Parathyroid adenoma (tissue), 2 donors: ENCODE measurements at regions not wholly inside any gene's neighbourhood (a gene's known extent, or its start where the extent isn't known, plus 50 kb on each side); places are given as distances from the start of the nearest gene placed in this dataset.

Source experiments
- H2AFZ ChIP-seq: fragments of 300-600 bp; sonication (generic); one replicate; pipeline ENCODE4 v1.7.0; 2017; ENCODE audit warnings: antibody characterized with exemption, mild to moderate bottlenecking
- H3K27ac ChIP-seq: fragments of 300-600 bp; sonication (generic); one replicate; pipeline ENCODE4 v1.7.0; 2017
- H3K27me3 ChIP-seq: fragments of 300-600 bp; sonication (generic); one replicate; pipeline ENCODE4 v1.7.0; 2017; ENCODE audit warnings: low read length; ENCODE audit not compliant: control insufficient read depth, insufficient read depth
- H3K36me3 ChIP-seq: fragments of 300-600 bp; sonication (generic); one replicate; pipeline ENCODE4 v1.7.0; 2017; ENCODE audit warnings: low read length; ENCODE audit not compliant: control insufficient read depth, insufficient read depth
- H3K4me1 ChIP-seq: fragments of 300-600 bp; sonication (generic); one replicate; pipeline ENCODE4 v1.7.0; 2017; ENCODE audit warnings: control low read depth
- H3K4me2 ChIP-seq: fragments of 300-600 bp; sonication (generic); one replicate; pipeline ENCODE4 v1.7.0; 2017; ENCODE audit warnings: low read length
- H3K4me3 ChIP-seq: fragments of 300-600 bp; sonication (generic); one replicate; pipeline ENCODE4 v1.7.0; 2017; ENCODE audit warnings: low read depth, low read length
- H3K79me2 ChIP-seq: fragments of 300-600 bp; sonication (generic); one replicate; pipeline ENCODE4 v1.7.0; 2017; ENCODE audit warnings: control low read depth
- H3K9ac ChIP-seq: fragments of 300-600 bp; sonication (generic); one replicate; pipeline ENCODE4 v1.7.0; 2017; ENCODE audit warnings: mild to moderate bottlenecking
- H3K9me3 ChIP-seq: fragments of 300-600 bp; sonication (generic); one replicate; pipeline ENCODE4 v1.7.0; 2017; ENCODE audit warnings: low read length; ENCODE audit not compliant: control insufficient read depth
- CTCF ChIP-seq: fragments of 300-600 bp; sonication (generic); IDR thresholded peaks from one replicate; pipeline ENCODE4 v1.7.0; 2017; ENCODE audit warnings: antibody characterized with exemption, mild to moderate bottlenecking
- donor health status: primary hyperparathyroidism.

DNA sequence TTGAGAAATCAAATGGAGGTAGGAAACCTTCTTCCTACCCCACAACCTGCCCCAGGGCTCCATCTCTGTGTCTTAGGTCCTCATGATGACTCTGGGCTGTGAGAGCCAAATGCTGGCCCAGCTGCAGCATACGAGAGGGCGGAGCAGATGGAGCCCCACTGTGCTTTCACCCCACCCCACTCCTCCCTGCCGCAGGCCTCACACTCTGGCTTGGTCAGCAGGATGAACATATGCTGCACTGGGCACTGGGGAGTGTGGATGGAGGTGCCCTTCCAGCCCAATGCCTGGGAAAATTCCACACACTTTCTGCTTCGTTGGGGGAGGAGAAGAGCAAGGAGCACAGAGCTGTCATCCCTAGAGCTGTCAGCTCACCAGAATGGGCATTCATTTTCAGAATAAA, 271.6 kb upstream of the CADM1 start:
- Histone ChIP-seq H3K4me3 (no peak overlapping the region), H3K79me2 (no peaks in the 10 kb centered on the region), H3K36me3 (no peaks in the 10 kb centered on the region), H3K4me1 (no peaks in the 10 kb centered on the region), H2AFZ (no peak overlapping the region), H3K27ac (no peak overlapping the region), H3K9ac (no peak overlapping the region), H3K27me3 (no peaks in the 10 kb centered on the region), H3K9me3 (no peaks in the 10 kb centered on the region), H3K4me2 (no peak overlapping the region)
- no peak for TF ChIP-seq CTCF

DNA sequence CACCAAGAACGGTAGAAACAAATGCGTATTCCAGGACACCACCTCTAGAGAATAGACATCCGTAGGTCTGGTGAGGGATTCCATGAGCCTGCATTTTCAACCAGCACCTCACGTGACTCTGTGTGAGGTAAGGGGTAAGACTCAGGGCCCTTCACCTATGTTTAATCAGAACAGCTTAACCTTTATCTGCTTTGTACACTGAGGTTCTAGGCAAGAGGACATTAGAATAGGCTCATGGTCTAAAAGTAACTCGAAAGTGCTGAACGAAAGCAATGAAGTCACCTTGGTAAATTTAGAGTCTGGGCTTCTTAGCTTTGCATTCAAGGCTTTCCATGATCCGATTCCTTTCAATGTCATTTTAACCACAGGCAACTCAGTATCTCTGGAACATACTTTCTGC, 270.5 kb upstream of the CADM1 start:
- no peak for TF ChIP-seq CTCF
- Histone ChIP-seq H3K27me3 (no peaks in the 10 kb centered on the region), H3K9me3 (no peaks in the 10 kb centered on the region), H3K4me1 (no peaks in the 10 kb centered on the region), H3K36me3 (no peaks in the 10 kb centered on the region), H3K27ac (no peak overlapping the region), H3K79me2 (no peaks in the 10 kb centered on the region), H3K9ac (no peak overlapping the region), H3K4me3 (no peak overlapping the region), H2AFZ (no peak overlapping the region), H3K4me2 (no peak overlapping the region)

GRCh38 chr11:115769891-115770290, 265.7 kb upstream of the CADM1 start:
- Histone ChIP-seq H3K4me3 (no peak overlapping the region), H3K27me3 (no peaks in the 10 kb centered on the region), H3K4me1 (no peaks in the 10 kb centered on the region), H3K4me2 (no peak overlapping the region), H3K27ac (no peak overlapping the region), H2AFZ (no peak overlapping the region), H3K9me3 (no peaks in the 10 kb centered on the region), H3K36me3 (no peaks in the 10 kb centered on the region), H3K9ac (no peak overlapping the region), H3K79me2 (no peaks in the 10 kb centered on the region)
- no peak for TF ChIP-seq CTCF

DNA sequence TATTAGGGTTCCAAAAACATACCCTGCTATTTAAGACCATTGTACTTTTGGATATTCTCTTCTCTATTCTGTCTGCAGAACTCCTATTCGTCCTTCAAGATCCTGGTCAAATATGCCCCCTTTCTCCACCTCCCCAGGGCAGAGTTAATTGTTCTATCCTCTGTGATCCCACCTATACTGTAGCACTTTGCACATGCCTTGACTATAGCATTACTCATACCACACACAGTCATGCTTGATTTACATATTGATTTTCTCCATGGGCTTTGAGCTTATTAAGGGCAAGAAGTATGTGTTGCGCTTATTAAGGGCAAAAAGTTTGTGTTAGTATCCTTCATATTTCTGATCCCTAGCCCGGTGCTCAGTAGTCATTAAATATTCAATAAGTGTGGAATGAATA, 263.7 kb upstream of the CADM1 start:
- H3K9ac ChIP-seq = no peak overlapping the region
- no peak overlapping the region for H2AFZ ChIP-seq
- no peak overlapping the region for H3K4me3 ChIP-seq
- H3K4me2 ChIP-seq = no peak overlapping the region
- TF ChIP-seq CTCF = no peak
- H3K36me3 ChIP-seq = no peaks in the 10 kb centered on the region
- H3K27me3 ChIP-seq = no peaks in the 10 kb centered on the region
- H3K4me1 ChIP-seq = no peaks in the 10 kb centered on the region
- H3K27ac ChIP-seq = no peak overlapping the region
- no peaks in the 10 kb centered on the region for H3K9me3 ChIP-seq
- no peaks in the 10 kb centered on the region for H3K79me2 ChIP-seq

DNA sequence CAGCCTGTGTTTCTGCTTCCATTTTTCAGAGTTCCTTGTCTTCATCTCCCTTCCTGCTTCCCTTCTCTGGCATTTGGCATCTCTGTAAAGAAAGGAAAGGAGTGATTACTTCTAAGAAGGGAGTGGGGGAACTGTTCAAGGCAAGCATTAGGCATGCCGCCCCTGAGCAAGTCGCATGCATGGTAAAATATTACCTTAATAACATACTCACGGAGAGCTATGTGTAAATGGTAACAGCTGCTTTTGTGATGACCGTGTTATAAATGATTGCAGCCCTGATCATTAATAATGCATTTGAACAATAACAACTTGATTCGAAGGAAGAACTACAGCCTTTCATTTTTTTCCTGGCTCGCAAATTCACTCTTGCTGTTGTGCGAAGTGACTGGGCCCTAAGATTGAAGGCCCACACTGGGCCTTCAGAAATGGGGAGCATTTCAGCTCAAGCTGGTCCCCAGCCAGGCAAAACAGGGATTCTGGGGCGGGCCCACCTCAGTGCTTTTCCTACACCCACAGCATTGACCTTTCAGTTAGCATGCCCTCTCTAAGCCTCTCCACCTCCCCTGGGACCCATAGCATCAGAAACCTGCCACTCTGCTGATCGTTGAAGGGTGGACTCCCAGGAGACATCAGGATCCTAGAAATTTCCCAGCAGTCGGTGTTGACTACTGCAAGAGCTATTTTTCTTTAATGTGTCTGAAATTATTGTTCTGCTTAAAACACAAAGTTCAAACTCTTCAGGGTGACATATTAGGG, 263.0 kb upstream of the CADM1 start:
- Histone ChIP-seq H3K9me3 (no peaks in the 10 kb centered on the region), H3K36me3 (no peaks in the 10 kb centered on the region), H3K4me3 (no peak overlapping the region), H3K27ac (no peak overlapping the region), H3K4me1 (no peaks in the 10 kb centered on the region), H3K9ac (no peak overlapping the region), H3K4me2 (no peak overlapping the region), H2AFZ (no peak overlapping the region), H3K27me3 (no peaks in the 10 kb centered on the region), H3K79me2 (no peaks in the 10 kb centered on the region)
- no peak for TF ChIP-seq CTCF
